ENCODE measurements at regions not wholly inside any gene's neighbourhood (a gene's known extent, or its start where the extent isn't known, plus 50 kb on each side); places are given as distances from the start of the nearest gene placed in this dataset.

GRCh38 chr19:27936139-27936538, 1276.8 kb downstream of the UQCRFS1 start:
- ChIA-PET POLR2A (no interaction called here), CTCF (no interaction called here)
- no peak overlapping the region for H3K27ac ChIP-seq (ENCODE audit: insufficient read depth, low read depth, low read length)
- no peak overlapping the region for H3K4me3 ChIP-seq (replicated peaks in 1 of 3; ENCODE audit: insufficient read depth in 1 of 3, low read depth in 1 of 3, low read length in 3 of 3)
- H3K9me3 ChIP-seq (replicated peaks; ENCODE audit: control insufficient read depth, insufficient read depth, low read length), result peaks cover 3% of the 10 kb centered on the region
- no peaks in the 10 kb centered on the region for H3K36me3 ChIP-seq (ENCODE audit: control insufficient read depth in 2 of 2, extremely low read depth in 1 of 2, insufficient read depth in 2 of 2, low read length in 2 of 2)
- BruUV-seq (replicated peaks), result no TSS peak
- H3K9ac ChIP-seq (replicated peaks; ENCODE audit: extremely low read depth, insufficient read depth, low read length), result no peak overlapping the region
- H3K27me3 ChIP-seq (ENCODE audit: control insufficient read depth in 2 of 2, insufficient read depth in 2 of 2, low read length in 2 of 2), result no peaks in the 10 kb centered on the region
- no peaks in the 10 kb centered on the region for H3K4me1 ChIP-seq (ENCODE audit: control insufficient read depth, extremely low read depth, insufficient read depth, low read length)
- H3K4me2 ChIP-seq (ENCODE audit: insufficient read depth, low read length), result no peak overlapping the region
- no peak for FAIRE-seq
- H2AFZ ChIP-seq (ENCODE audit: low read depth, low read length), result no peak overlapping the region
- no peak for TF ChIP-seq POLR2A (IDR thresholded peaks at IDR 0.05; ENCODE audit: low read depth, low read length)
- TF ChIP-seq MYC (IDR thresholded peaks at IDR 0.05; ENCODE audit: low read depth, low read length), result no peak
- no peak for TF ChIP-seq JUN (IDR thresholded peaks at IDR 0.05; ENCODE audit: borderline replicate concordance, insufficient read depth, insufficient read length, low read depth)
- no peak for TF ChIP-seq FOS (IDR thresholded peaks at IDR 0.05; ENCODE audit: borderline replicate concordance, insufficient read depth, low read length)
- no peak for TF ChIP-seq EZH2 (IDR thresholded peaks at IDR 0.05; ENCODE audit: borderline replicate concordance, low read depth, low read length, severe bottlenecking)
- no peak for TF ChIP-seq GATA2 (IDR thresholded peaks at IDR 0.05; ENCODE audit: insufficient read depth, insufficient read length, low read depth, low read length)
- TF ChIP-seq, protein P1, sequence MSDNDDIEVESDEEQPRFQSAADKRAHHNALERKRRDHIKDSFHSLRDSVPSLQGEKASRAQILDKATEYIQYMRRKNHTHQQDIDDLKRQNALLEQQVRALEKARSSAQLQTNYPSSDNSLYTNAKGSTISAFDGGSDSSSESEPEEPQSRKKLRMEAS (IDR thresholded peaks at IDR 0.05; ENCODE audit: insufficient read depth, insufficient read length), result no peak
- no peaks in the 10 kb centered on the region for H4K20me1 ChIP-seq (replicated peaks; ENCODE audit: control insufficient read depth, extremely low read depth, insufficient read depth, low read length)
- no peak for DNase-seq (ENCODE audit: low read depth, low spot score)
- H3K9me1 ChIP-seq (replicated peaks; ENCODE audit: control insufficient read depth, extremely low read depth, insufficient read depth, low read length), result no peaks in the 10 kb centered on the region
- no peaks in the 10 kb centered on the region for H3K79me2 ChIP-seq (ENCODE audit: control insufficient read depth, insufficient read depth, low read length)
- dilution Hi-C loops (cut with MboI; ENCODE audit: extremely low pct_ligation_motif_present, low sequenced_read_pairs), result no loop called here
- intact Hi-C loops (cut with micrococcal nuclease), result no loop called here

GRCh38 chr19:27935669-27936068, 1277.3 kb downstream of the UQCRFS1 start:
- Histone ChIP-seq H2AFZ (ENCODE audit: low read depth, low read length) (no peak overlapping the region), H3K36me3 (ENCODE audit: control insufficient read depth in 2 of 2, extremely low read depth in 1 of 2, insufficient read depth in 2 of 2, low read length in 2 of 2) (no peaks in the 10 kb centered on the region), H3K9me1 (replicated peaks; ENCODE audit: control insufficient read depth, extremely low read depth, insufficient read depth, low read length) (no peaks in the 10 kb centered on the region), H3K4me1 (ENCODE audit: control insufficient read depth, extremely low read depth, insufficient read depth, low read length) (no peaks in the 10 kb centered on the region), H3K9me3 (replicated peaks; ENCODE audit: control insufficient read depth, insufficient read depth, low read length) (peaks cover 3% of the 10 kb centered on the region), H3K4me2 (ENCODE audit: insufficient read depth, low read length) (no peak overlapping the region), H3K4me3 (replicated peaks in 1 of 3; ENCODE audit: insufficient read depth in 1 of 3, low read depth in 1 of 3, low read length in 3 of 3) (no peak overlapping the region), H3K27ac (ENCODE audit: insufficient read depth, low read depth, low read length) (no peak overlapping the region), H3K79me2 (ENCODE audit: control insufficient read depth, insufficient read depth, low read length) (no peaks in the 10 kb centered on the region), H4K20me1 (replicated peaks; ENCODE audit: control insufficient read depth, extremely low read depth, insufficient read depth, low read length) (no peaks in the 10 kb centered on the region), H3K27me3 (ENCODE audit: control insufficient read depth in 2 of 2, insufficient read depth in 2 of 2, low read length in 2 of 2) (no peaks in the 10 kb centered on the region), H3K9ac (replicated peaks; ENCODE audit: extremely low read depth, insufficient read depth, low read length) (no peak overlapping the region)
- ChIA-PET CTCF (no interaction called here), POLR2A (no interaction called here)
- DNase-seq (ENCODE audit: low read depth, low spot score) (no peak), FAIRE-seq (no peak)
- TF ChIP-seq POLR2AphosphoS5 (IDR thresholded peaks at IDR 0.05; ENCODE audit: insufficient read depth, low read depth, low read length) (no peak), EZH2 (IDR thresholded peaks at IDR 0.05; ENCODE audit: borderline replicate concordance, low read depth, low read length, severe bottlenecking) (no peak), CTCF (IDR thresholded peaks at IDR 0.05; ENCODE audit: extremely low read depth in 1 of 2, insufficient read depth in 1 of 2, low read depth in 1 of 2, low read length in 2 of 2) (no peak), MYC (IDR thresholded peaks at IDR 0.05; ENCODE audit: low read depth, low read length) (no peak), JUN (IDR thresholded peaks at IDR 0.05; ENCODE audit: borderline replicate concordance, insufficient read depth, insufficient read length, low read depth) (no peak), GATA2 (IDR thresholded peaks at IDR 0.05; ENCODE audit: insufficient read depth, insufficient read length, low read depth, low read length) (no peak), FOS (IDR thresholded peaks at IDR 0.05; ENCODE audit: borderline replicate concordance, insufficient read depth, low read length) (no peak), POLR2A (IDR thresholded peaks at IDR 0.05; ENCODE audit: low read depth, low read length) (no peak)
- TF ChIP-seq, protein P1 (IDR thresholded peaks at IDR 0.05; ENCODE audit: insufficient read depth, insufficient read length), result no peak
- no TSS peak for BruUV-seq (replicated peaks)
- intact Hi-C loops (cut with micrococcal nuclease), result no loop called here
- dilution Hi-C loops (cut with MboI; ENCODE audit: extremely low pct_ligation_motif_present, low sequenced_read_pairs), result no loop called here

Measured in endothelial cell of umbilical vein (primary cell).